ENCODE measurements at regions not wholly inside any gene's neighbourhood (a gene's known extent, or its start where the extent isn't known, plus 50 kb on each side); places are given as distances from the start of the nearest gene placed in this dataset.

DNA sequence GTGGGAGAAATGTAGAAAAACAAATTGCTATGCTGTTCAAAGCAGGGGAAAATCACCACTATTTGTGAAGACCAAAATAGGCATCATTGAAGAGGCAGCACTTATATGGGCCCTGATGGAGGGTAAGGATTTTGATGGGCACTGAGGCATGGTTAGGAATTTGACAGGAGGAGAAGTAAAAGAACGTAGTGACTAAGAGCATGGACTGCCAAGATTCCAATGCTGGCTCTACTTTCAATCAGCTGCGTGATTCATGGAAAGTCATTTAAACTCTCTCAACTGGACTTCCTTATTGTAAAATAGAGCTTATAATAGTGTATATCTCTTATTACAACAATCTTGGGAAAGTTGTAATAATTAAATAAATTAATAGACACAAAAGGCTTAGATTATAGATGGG, 267.7 kb upstream of the G2E3 start:
- H3K4me3 ChIP-seq = no peak overlapping the region
- 65 to 70% (median 66%) methylated on average over 2 of the region's 2 CpGs for WGBS, 3 donors
- H3K27ac ChIP-seq = no peak overlapping the region
- H3K4me1 ChIP-seq (ENCODE audit: insufficient read depth) = no peaks in the 10 kb centered on the region
- H3K9me3 ChIP-seq = no peaks in the 10 kb centered on the region
- no peak for DNase-seq
- no peaks in the 10 kb centered on the region for H3K27me3 ChIP-seq
- no peaks in the 10 kb centered on the region for H3K36me3 ChIP-seq
- TF ChIP-seq, protein P1, sequence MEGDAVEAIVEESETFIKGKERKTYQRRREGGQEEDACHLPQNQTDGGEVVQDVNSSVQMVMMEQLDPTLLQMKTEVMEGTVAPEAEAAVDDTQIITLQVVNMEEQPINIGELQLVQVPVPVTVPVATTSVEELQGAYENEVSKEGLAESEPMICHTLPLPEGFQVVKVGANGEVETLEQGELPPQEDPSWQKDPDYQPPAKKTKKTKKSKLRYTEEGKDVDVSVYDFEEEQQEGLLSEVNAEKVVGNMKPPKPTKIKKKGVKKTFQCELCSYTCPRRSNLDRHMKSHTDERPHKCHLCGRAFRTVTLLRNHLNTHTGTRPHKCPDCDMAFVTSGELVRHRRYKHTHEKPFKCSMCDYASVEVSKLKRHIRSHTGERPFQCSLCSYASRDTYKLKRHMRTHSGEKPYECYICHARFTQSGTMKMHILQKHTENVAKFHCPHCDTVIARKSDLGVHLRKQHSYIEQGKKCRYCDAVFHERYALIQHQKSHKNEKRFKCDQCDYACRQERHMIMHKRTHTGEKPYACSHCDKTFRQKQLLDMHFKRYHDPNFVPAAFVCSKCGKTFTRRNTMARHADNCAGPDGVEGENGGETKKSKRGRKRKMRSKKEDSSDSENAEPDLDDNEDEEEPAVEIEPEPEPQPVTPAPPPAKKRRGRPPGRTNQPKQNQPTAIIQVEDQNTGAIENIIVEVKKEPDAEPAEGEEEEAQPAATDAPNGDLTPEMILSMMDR (IDR thresholded peaks at IDR 0.05) = no peak
- TF ChIP-seq EP300 (IDR thresholded peaks at IDR 0.05) = no peak
- TF ChIP-seq POLR2A (IDR thresholded peaks at IDR 0.05) = no peak
- intact Hi-C loops (cut with DNase I) = no loop called here

DNA sequence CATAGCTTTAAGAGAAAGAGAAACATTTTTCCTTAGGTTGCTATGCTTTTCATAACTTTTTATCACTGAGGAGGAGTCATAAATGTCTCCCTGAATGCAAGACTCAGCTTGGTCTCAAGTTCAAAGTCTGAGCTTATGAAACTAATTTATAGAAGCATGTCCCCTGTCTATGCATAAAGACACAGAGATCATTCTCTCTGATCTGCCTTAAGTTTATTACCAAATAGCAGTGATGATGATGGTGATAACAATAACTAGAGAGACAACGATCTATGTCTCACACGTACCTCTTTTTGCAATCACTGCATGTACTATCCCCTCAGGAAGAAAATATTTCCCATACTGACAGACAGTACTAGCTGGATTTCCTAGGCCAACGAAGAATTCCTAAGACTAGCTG, 266.4 kb upstream of the G2E3 start:
- Histone ChIP-seq H3K36me3 (no peaks in the 10 kb centered on the region), H3K4me3 (no peak overlapping the region), H3K27ac (no peak overlapping the region), H3K9me3 (no peaks in the 10 kb centered on the region), H3K4me1 (ENCODE audit: insufficient read depth) (no peaks in the 10 kb centered on the region), H3K27me3 (no peaks in the 10 kb centered on the region)
- WGBS, 3 donors = 71 to 88% (median 79%) methylated on average over 3 of the region's 3 CpGs
- no peak for TF ChIP-seq POLR2A (IDR thresholded peaks at IDR 0.05)
- no peak for DNase-seq
- intact Hi-C loops (cut with DNase I) = no loop called here

DNA sequence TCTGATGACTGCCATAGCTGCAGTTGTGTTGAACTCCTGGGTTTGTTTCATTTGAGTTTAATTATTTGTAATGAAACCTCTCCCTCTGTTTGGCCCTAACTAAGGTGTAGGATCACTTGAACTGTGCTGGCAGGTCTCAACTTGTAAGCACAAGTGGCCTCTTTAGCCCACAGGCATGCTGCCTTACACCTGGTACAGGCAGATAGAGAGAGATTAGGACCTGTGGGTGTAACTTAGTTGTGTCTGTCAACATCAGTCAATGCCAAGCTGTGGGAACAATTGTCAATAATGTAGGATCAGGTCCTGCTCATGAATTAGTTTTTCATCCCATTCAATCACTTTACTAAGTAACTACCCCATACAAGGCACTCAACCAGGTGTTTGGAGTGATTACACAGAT, 263.0 kb upstream of the G2E3 start:
- H3K27me3 ChIP-seq = no peaks in the 10 kb centered on the region
- DNase-seq = no peak
- TF ChIP-seq POLR2A (IDR thresholded peaks at IDR 0.05) (no peak), EP300 (IDR thresholded peaks at IDR 0.05) (no peak)
- TF ChIP-seq, protein P1 (IDR thresholded peaks at IDR 0.05) = no peak
- intact Hi-C loops (cut with DNase I) = no loop called here
- H3K27ac ChIP-seq = no peak overlapping the region
- no peak overlapping the region for H3K4me3 ChIP-seq
- H3K4me1 ChIP-seq (ENCODE audit: insufficient read depth) = no peaks in the 10 kb centered on the region
- H3K9me3 ChIP-seq = no peaks in the 10 kb centered on the region
- no peaks in the 10 kb centered on the region for H3K36me3 ChIP-seq

DNA sequence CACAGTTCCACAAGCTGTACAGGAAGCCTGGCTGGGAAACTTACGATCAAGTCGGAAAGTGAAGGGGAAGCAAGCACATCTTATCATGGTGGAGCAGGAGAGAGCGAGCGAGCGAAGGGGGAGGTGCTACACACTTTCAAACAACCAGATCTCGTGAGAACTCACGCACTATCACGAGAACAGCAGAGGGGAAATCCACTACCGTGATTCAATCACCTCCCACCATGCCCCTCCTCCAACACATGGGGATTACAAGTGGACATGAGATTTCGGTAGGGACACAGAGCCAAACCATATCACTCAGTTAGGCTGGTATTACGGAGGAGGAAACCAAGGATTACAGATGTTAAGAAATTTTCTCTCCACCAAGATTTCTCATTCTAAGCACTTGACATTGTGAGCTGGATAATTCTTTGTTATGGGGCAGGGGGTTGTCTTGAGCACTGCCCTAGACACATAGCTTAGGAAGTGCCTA, 262.0 kb upstream of the G2E3 start:
- no peak overlapping the region for H3K4me3 ChIP-seq
- no peak for TF ChIP-seq EP300 (IDR thresholded peaks at IDR 0.05)
- TF ChIP-seq POLR2A (IDR thresholded peaks at IDR 0.05) = no peak
- TF ChIP-seq, protein P1 (IDR thresholded peaks at IDR 0.05) = no peak
- intact Hi-C loops (cut with DNase I) = no loop called here
- no peaks in the 10 kb centered on the region for H3K27me3 ChIP-seq
- WGBS, 3 donors = 82 to 86% (median 85%) methylated on average over 11 of the region's 11 CpGs
- no peak for DNase-seq
- no peak overlapping the region for H3K27ac ChIP-seq
- no peaks in the 10 kb centered on the region for H3K36me3 ChIP-seq
- no peaks in the 10 kb centered on the region for H3K4me1 ChIP-seq (ENCODE audit: insufficient read depth)
- no peaks in the 10 kb centered on the region for H3K9me3 ChIP-seq

DNA sequence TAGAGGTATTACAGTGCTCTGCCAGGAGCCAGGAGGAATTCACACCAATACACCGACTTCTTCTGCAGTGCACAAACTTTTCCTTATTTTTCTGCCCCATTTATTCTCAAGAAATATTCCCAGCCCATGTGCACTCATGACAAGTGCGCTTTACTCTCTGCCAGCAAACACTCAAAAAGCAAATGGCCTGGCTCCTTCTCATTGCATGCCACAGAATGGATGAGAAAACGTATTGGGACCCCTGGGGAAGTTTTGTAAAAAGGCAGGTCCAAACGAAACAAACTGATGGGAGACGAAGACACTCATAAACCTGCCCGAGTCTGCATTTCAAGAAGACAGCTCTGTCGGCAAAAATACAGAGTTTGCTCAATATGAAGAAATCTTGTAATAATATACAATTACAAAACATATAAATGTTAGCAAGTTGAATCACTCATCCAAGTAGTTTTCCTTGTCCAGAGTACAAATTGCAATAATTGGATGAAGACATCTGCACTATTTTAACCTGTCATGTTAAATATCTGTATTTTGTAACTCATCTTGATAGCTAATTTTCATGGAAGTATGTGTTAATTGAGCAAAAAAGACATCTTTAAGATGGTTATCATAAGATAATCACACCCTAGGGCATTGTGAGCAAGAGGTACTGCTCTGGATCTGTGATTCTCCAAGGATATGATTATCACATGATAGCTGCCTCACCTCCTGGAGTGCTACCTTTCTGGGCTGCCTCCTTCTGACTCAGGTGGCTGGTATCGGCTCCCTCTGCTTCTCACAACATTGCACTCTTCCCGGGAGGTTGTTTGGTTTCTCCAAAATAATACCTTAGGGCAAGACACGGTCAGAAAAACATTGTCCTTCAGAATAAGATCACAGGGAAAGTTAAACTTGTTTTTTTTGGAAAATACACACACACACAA, 260.8 kb upstream of the G2E3 start:
- intact Hi-C loops (cut with DNase I) = no loop called here
- TF ChIP-seq POLR2A (IDR thresholded peaks at IDR 0.05) = no peak
- TF ChIP-seq EP300 (IDR thresholded peaks at IDR 0.05) = no peak
- TF ChIP-seq, protein P1 (IDR thresholded peaks at IDR 0.05) = no peak
- no peak for DNase-seq
- no peaks in the 10 kb centered on the region for H3K36me3 ChIP-seq
- H3K9me3 ChIP-seq = no peaks in the 10 kb centered on the region
- no peaks in the 10 kb centered on the region for H3K4me1 ChIP-seq (ENCODE audit: insufficient read depth)
- H3K27me3 ChIP-seq = no peaks in the 10 kb centered on the region
- WGBS, 3 donors = 63 to 77% (median 70%) methylated on average over 10 of the region's 10 CpGs
- H3K27ac ChIP-seq = no peak overlapping the region
- H3K4me3 ChIP-seq = no peak overlapping the region

Data from ovary (tissue), 7 donors.